ENCODE measurements at regions not wholly inside any gene's neighbourhood (a gene's known extent, or its start where the extent isn't known, plus 50 kb on each side); places are given as distances from the start of the nearest gene placed in this dataset.

DNA sequence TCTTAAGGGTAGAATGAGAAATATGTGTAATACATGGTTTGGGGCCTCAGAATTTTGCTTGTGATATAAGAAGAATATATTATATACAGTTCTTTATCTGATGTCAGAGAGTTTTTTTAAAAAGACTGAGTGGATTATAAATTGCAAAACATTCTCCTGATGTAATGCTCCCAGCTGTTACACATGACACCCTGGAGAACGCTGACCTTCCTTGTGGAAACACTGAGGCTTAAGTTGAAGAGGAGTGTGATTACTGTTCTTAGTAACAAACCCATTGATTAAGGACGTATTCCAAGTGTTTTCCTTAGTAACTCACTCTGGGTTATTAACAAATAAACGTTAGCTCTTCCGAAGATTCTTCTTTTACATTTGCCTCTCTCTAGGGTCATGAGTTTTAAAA, 1069.3 kb upstream of the CNTNAP5 start:
- DNase-seq: no peak

DNA sequence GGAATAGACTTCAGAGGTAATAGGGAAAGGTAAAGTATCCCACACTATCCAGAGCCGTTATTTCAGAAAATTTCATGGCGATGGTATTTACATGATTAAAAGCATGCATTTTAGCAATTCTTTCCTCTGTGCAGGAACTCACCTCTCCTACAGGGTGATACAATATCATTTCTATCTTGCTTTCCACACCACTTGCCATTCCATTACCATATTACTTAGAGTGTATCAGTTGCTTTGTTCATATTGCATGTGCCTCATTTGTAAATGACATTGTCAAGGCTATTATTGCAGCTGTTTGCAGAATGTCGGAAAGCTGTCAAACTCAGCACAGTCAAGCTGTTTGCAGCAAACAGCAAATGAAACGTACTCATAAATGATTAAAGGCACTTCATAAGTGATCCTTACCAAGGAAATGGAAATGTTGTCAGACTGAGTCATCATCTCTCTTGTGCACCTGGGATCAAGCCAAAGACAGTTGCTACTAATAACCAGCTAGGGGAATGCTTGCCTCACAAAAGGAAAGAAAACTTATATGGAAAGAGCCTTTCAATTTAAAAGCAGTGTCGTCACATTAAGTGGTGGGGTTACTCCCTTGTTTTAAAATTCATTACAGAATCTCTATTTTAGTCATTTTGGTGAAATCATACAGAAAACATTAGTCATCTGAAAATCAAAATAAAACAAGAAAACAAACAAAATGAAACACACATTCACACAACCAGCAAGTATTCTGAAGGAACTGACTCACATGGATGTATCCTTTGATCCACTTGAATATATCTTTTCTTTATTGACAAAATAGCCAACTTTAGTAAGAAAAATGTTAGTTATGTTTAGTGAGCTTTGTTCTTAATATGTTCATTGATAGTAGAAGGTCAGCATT, 1064.1 kb upstream of the CNTNAP5 start:
- DNase-seq: peak; percentile 62

- no peak for DNase-seq
Observed at GRCh38 chr2:122966461-122966860, 1058.6 kb upstream of the CNTNAP5 start.

DNA sequence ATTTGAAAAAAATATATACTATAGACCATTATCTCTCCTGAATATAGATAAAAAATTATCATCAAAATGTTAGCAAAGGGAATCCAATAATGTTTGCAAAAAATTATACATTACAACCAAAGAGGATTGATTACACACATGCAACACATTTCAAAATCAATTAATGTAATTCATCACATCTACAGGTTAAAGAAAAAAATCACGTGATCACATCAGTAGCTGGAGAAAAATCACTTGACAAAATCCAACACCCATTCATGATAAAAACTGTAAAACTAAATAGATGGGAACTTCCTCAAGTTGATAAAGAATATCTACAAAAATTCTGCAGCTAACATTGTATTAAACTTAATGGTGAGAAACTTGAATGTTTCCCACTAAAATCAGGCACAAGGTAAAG, 1047.5 kb upstream of the CNTNAP5 start:
- no peak for DNase-seq

DNA sequence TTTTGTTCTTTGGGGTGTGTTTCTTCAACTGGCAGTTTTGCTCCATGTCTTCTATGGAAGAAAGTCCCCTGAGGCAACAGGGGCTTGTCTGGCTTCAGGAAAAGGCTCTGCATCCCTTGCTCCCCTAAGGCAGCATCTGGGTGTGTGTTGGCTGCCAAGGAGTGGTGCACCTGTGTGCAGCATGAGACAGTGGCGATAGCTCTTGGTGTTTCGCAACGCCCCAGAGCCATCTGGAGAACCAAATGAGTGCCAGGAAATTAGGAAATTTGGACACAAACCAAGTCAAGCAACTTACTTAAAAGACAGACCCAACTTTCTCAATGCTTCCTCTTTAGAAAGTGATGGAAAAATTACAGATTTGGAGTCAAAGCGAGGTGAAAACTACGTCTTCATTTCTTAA, 1044.4 kb upstream of the CNTNAP5 start:
- no peak for DNase-seq

- no peak for DNase-seq
Observed at GRCh38 chr2:122982936-122983335, 1042.2 kb upstream of the CNTNAP5 start.

- no peak for DNase-seq
Observed at GRCh38 chr2:122988395-122989221, 1036.5 kb upstream of the CNTNAP5 start.

- DNase-seq: no peak
Observed at GRCh38 chr2:122993592-122993991, 1031.5 kb upstream of the CNTNAP5 start.

DNA sequence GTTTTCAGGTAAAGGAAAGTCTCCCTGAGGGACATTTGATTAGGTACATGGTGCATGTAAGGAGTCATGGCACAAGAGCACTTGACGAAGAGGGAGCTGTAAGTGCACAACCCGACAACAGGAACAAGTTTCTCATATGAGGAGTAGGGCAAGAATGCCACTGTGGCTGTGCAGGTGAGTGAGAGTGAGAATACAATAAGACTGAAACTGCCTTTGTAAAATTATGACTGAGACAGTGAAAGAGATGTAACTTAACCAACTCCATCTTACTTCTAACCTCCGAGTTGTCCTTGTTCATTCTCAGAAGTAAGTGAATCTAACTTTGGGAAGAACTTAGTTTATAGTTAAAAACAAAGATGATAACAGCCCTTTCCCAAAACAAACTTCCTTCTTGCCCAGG, 1025.8 kb upstream of the CNTNAP5 start:
- DNase-seq: no peak

GRCh38 chr2:122999821-123000220, 1025.3 kb upstream of the CNTNAP5 start:
- no peak for DNase-seq

- no peak for DNase-seq
Observed at GRCh38 chr2:123002660-123003248, 1022.3 kb upstream of the CNTNAP5 start.

- DNase-seq: no peak
Observed at GRCh38 chr2:123015186-123015585, 1009.9 kb upstream of the CNTNAP5 start.

GRCh38 chr2:123035541-123035940, 989.5 kb upstream of the CNTNAP5 start:
- DNase-seq: no peak

- DNase-seq: no peak
Observed at GRCh38 chr2:123036300-123036699, 988.8 kb upstream of the CNTNAP5 start.

GRCh38 chr2:123040506-123040905, 984.6 kb upstream of the CNTNAP5 start:
- DNase-seq: no peak

GRCh38 chr2:123043458-123043857, 981.6 kb upstream of the CNTNAP5 start:
- no peak for DNase-seq

- DNase-seq: no peak
Observed at GRCh38 chr2:123045713-123046112, 979.4 kb upstream of the CNTNAP5 start.

DNA sequence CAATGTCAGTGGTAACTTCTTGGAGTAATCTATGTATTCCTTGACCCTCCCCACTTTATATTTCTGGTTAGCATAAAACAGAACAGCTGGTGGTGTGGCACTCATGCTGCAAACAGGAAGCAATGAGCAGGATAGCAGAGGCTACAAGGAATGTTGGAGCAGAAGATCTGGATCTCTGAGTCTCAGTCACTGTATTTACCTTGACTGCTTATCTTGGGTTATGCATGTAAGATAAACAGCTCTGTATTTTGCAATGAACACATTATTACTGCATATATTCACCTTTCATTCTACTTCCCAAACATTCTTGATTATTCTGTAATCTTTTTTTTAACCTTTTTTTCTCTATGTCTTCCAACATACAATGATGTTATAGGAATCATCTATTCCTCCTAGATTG, 977.9 kb upstream of the CNTNAP5 start:
- no peak for DNase-seq

GRCh38 chr2:123051136-123051535, 974.0 kb upstream of the CNTNAP5 start:
- no peak for DNase-seq

- DNase-seq: no peak
Observed at GRCh38 chr2:123061534-123061933, 963.6 kb upstream of the CNTNAP5 start.

DNA sequence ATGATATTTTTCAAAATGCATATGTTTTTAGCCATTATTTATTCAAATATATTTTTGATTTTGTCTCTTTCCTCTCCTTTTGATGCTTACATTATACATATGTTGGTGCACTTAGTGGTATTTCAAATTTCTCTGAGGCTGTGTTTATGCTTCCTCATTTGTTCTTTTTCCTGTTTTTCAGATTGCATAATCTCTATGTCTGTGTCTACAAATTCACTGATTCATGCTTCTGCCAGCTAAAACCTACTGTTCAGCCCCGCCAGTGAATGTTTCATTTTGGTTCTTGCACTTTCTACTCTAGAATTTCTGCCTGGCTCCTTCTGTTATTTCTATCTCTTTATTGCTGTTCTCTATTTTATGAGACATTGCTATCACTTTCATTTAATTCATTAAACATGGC, 951.7 kb upstream of the CNTNAP5 start:
- no peak for DNase-seq

DNA sequence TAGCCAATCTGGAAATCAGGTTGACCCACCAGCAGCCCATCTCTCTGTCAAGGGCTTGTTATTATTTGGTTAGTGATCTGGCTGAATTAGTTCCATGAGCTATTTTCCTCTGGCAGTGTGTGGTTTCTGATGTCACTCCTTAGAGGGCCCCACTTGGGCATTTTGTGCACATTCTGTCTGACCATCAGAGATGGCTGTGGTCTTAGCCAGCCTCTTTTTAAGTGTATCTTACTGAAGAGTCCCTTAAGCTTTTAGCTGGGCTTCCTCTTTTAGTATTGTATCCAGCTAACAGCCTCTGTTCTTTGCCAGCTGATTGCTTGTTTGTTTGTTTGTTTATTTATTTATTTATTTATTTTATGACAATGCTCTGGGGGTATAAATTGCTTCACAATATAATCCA, 951.1 kb upstream of the CNTNAP5 start:
- DNase-seq: no peak

DNA sequence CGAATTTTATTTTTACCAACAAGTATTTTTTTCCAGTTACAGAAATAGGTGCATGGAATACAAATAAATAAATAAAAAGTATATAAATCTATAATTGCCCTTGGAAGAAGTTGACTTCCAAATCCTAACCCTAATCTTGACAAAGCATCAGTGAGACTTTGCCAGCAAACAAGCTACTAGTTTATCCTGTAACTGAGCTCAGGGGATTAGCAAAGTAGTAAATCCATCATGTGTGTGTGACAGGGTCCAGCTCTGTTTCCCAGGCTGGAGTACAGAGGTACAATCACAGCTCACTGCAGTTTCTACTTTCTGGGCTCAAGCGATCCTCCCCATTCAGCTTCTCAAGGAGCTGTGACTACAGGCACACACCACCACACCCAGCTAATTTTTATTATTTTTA, 948.0 kb upstream of the CNTNAP5 start:
- DNase-seq: no peak

DNA sequence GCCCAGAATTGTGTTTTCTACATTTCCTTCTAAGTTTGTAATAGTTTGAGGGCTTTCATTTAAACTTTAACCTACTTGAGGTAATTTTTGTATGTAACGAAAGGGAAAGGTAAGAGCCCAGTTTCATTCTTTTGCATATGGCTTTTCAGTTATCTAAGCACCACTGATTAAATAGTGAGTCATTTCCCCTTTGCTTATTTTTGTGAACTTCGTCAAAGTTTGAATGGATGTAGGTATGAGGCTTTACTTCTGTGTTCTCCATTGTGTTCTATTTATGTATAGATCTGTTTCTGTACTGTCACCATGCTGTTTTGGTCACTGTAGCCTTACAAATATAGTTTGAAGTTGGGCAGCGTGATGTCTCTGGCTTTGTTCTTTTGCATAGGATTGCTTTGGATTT, 944.8 kb upstream of the CNTNAP5 start:
- DNase-seq: no peak

Measured in NCI-H187 treated with DMSO at 0.1 percent for 48 hours (cell line).